DOHH2 (cell line): ENCODE measurements at regions not wholly inside any gene's neighbourhood (a gene's known extent, or its start where the extent isn't known, plus 50 kb on each side); places are given as distances from the start of the nearest gene placed in this dataset.

ENCODE experiments used
- H3F3A ChIP-seq: fragments of 200-600 bp; sonication (generic), shearing (Covaris generic); 2 replicates; pipeline ENCODE4 v1.6.0; 2016; ENCODE audit warnings: antibody characterized with exemption, mild to moderate bottlenecking; ENCODE audit not compliant: control insufficient read depth, insufficient read depth
- H3K27ac ChIP-seq: fragments of 200-600 bp; sonication (generic); 2 replicates; pipeline ENCODE4 v1.5.1; 2014; ENCODE audit warnings: low read depth, mild to moderate bottlenecking, low read length, moderate library complexity
- H3K27me3 ChIP-seq: fragments of 200-600 bp; sonication (generic); 2 replicates; pipeline ENCODE4 v1.6.1; 2014; ENCODE audit warnings: mild to moderate bottlenecking, low read length, mixed read lengths; ENCODE audit not compliant: control insufficient read depth
- H3K36me3 ChIP-seq: fragments of 200-600 bp; sonication (generic); 2 replicates; pipeline ENCODE4 v1.6.1; 2014; ENCODE audit warnings: mild to moderate bottlenecking, low read length, moderate library complexity, mixed read lengths; ENCODE audit not compliant: control insufficient read depth
- H3K4me1 ChIP-seq: fragments of 200-600 bp; sonication (generic); 2 replicates; pipeline ENCODE4 v1.6.1; 2014; ENCODE audit warnings: mild to moderate bottlenecking, low read length, mixed read lengths; ENCODE audit not compliant: control insufficient read depth
- H3K4me2 ChIP-seq: fragments of 200-600 bp; sonication (generic); 2 replicates; pipeline ENCODE4 v1.6.0; 2014; ENCODE audit warnings: mild to moderate bottlenecking, low read length, moderate library complexity
- H3K4me3 ChIP-seq: fragments of 200-600 bp; sonication (generic); 2 replicates; pipeline ENCODE4 v1.5.1; 2014; ENCODE audit warnings: mild to moderate bottlenecking, low read length, mixed read lengths
- H3K79me2 ChIP-seq: fragments of 200-600 bp; sonication (generic); 2 replicates; pipeline ENCODE4 v1.6.1; 2014; ENCODE audit warnings: mild to moderate bottlenecking, low read length, mixed read lengths; ENCODE audit not compliant: control insufficient read depth
- H3K9me2 ChIP-seq: fragments of 200-600 bp; sonication (generic); replicated peaks from 2 replicates; pipeline ENCODE4 v1.6.1; 2014; ENCODE audit warnings: mild to moderate bottlenecking, low read length, mixed read lengths; ENCODE audit not compliant: control insufficient read depth
- H3K9me3 ChIP-seq: fragments of 200-600 bp; sonication (generic); 2 replicates; pipeline ENCODE4 v1.6.1; 2014; ENCODE audit warnings: antibody characterized with exemption, low read length, mixed read lengths; ENCODE audit not compliant: control insufficient read depth, insufficient read depth
- H4K20me1 ChIP-seq: fragments of 200-600 bp; sonication (generic); 2 replicates; pipeline ENCODE4 v1.6.0; 2014; ENCODE audit warnings: low read depth, mild to moderate bottlenecking, antibody characterized with exemption, low read length, moderate library complexity; ENCODE audit not compliant: control insufficient read depth, insufficient read depth
- EZH2phosphoT487 ChIP-seq: fragments of 200-600 bp; sonication (generic); IDR thresholded peaks from 2 replicates; pipeline ENCODE4 v1.6.1; 2017; ENCODE audit warnings: borderline replicate concordance, mild to moderate bottlenecking, antibody characterized with exemption, low read length, moderate library complexity, mixed read lengths
- TF ChIP-seq, protein P1 (sequence below): fragments of 200-600 bp; sonication (generic); IDR thresholded peaks from one replicate; pipeline ENCODE4 v1.5.1; 2014; ENCODE audit warnings: antibody characterized with exemption, mild to moderate bottlenecking, low read depth, low read length; ENCODE audit not compliant: poor library complexity, severe bottlenecking

DNA sequence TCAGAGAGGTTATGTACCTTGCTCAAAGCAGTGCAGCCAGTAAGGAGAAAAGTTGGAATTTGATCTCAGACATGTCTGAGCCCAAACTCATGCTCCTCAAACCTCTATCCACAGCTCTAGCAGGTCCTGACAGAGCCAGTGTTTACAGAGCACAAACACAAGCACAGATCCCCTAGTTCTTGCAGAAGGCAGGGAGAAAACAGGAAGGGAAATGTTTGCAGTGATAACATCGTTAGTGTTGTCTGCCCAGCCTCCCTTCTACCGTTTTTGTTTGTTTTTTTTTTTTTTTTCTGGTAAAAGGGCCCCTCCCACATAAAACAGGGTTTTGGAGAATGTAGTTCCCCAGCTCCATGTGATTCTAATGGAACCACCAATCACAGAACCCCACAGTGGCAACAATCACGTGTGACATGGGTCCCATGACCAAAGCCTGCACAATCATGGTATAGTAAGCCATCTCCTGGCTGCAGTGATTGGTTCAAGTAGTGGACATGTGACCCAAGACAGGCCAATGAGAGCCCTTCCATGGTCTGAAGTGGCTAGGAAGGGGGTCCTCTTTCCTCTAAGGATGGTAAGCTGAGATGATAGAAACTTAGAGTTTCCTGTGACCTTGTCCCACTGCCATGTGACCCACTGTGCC lies 513.4 kb downstream of the MED13L start:
- Histone ChIP-seq H3K36me3 (no peaks in the 10 kb centered on the region), H3K27me3 (no peaks in the 10 kb centered on the region), H3K9me3 (no peaks in the 10 kb centered on the region), H3K4me3 (no peak overlapping the region), H3K9me2 (no peaks in the 10 kb centered on the region), H3F3A (no peaks in the 10 kb centered on the region), H3K79me2 (no peaks in the 10 kb centered on the region), H3K4me1 (no peaks in the 10 kb centered on the region), H4K20me1 (no peaks in the 10 kb centered on the region), H3K4me2 (no peak overlapping the region), H3K27ac (no peak overlapping the region)
- TF ChIP-seq, protein P1, sequence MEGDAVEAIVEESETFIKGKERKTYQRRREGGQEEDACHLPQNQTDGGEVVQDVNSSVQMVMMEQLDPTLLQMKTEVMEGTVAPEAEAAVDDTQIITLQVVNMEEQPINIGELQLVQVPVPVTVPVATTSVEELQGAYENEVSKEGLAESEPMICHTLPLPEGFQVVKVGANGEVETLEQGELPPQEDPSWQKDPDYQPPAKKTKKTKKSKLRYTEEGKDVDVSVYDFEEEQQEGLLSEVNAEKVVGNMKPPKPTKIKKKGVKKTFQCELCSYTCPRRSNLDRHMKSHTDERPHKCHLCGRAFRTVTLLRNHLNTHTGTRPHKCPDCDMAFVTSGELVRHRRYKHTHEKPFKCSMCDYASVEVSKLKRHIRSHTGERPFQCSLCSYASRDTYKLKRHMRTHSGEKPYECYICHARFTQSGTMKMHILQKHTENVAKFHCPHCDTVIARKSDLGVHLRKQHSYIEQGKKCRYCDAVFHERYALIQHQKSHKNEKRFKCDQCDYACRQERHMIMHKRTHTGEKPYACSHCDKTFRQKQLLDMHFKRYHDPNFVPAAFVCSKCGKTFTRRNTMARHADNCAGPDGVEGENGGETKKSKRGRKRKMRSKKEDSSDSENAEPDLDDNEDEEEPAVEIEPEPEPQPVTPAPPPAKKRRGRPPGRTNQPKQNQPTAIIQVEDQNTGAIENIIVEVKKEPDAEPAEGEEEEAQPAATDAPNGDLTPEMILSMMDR = no peak
- no peak for TF ChIP-seq EZH2phosphoT487

- no peaks in the 10 kb centered on the region for H3F3A ChIP-seq
These were observed 514.1 kb downstream of the MED13L start for GRCh38 chr12:115763376-115763775.

GRCh38 chr12:115762936-115763335 lies 514.6 kb downstream of the MED13L start:
- Histone ChIP-seq H3F3A (no peaks in the 10 kb centered on the region), H3K9me2 (no peaks in the 10 kb centered on the region), H3K27ac (no peak overlapping the region), H3K79me2 (no peaks in the 10 kb centered on the region), H3K4me1 (no peaks in the 10 kb centered on the region), H3K36me3 (no peaks in the 10 kb centered on the region), H3K4me2 (no peak overlapping the region), H3K27me3 (no peaks in the 10 kb centered on the region), H4K20me1 (no peaks in the 10 kb centered on the region), H3K9me3 (no peaks in the 10 kb centered on the region), H3K4me3 (no peak overlapping the region)
- no peak for TF ChIP-seq EZH2phosphoT487
- TF ChIP-seq, protein P1 = no peak

More at GRCh38 chr12:115763376-115763775, 514.1 kb downstream of the MED13L start:
- H3K4me1 ChIP-seq = no peaks in the 10 kb centered on the region
- no peak for TF ChIP-seq EZH2phosphoT487
- TF ChIP-seq, protein P1 = no peak
- no peaks in the 10 kb centered on the region for H3K27me3 ChIP-seq
- no peaks in the 10 kb centered on the region for H3K9me3 ChIP-seq
- no peaks in the 10 kb centered on the region for H3K9me2 ChIP-seq
- H4K20me1 ChIP-seq = no peaks in the 10 kb centered on the region
- H3K27ac ChIP-seq = no peak overlapping the region
- no peaks in the 10 kb centered on the region for H3K36me3 ChIP-seq
- H3K4me3 ChIP-seq = no peak overlapping the region
- H3K4me2 ChIP-seq = no peak overlapping the region
- no peaks in the 10 kb centered on the region for H3K79me2 ChIP-seq
